Renal pelvis (tissue), 1 donor: ENCODE measurements at regions not wholly inside any gene's neighbourhood (a gene's known extent, or its start where the extent isn't known, plus 50 kb on each side); places are given as distances from the start of the nearest gene placed in this dataset.
"Not testable (repeated sequence)": the region's sequence is repeated elsewhere in the genome, so short reads cannot be mapped to it uniquely, and the experiment has no call there.

Experiments
- DNase-seq: peaks from one replicate; pipeline ENCODE4 v3.0.0-alpha.2; 2013

GRCh38 chr1:157460381-157460780, 91.9 kb downstream of the FCRL5 start:
- no peak for DNase-seq

- no peak for DNase-seq
Observed at GRCh38 chr1:157457279-157457678, 95.0 kb downstream of the FCRL5 start.

- no peak for DNase-seq
Observed at GRCh38 chr1:157455318-157455717, 97.0 kb downstream of the FCRL5 start.

GRCh38 chr1:157450106-157450505, 102.2 kb downstream of the FCRL5 start:
- no peak for DNase-seq

GRCh38 chr1:157448636-157449035, 103.7 kb downstream of the FCRL5 start:
- no peak for DNase-seq

GRCh38 chr1:157446356-157446755, 106.0 kb downstream of the FCRL5 start:
- DNase-seq = not testable (repeated sequence)

GRCh38 chr1:157445616-157446140, 106.6 kb downstream of the FCRL5 start:
- not testable (repeated sequence) for DNase-seq

- DNase-seq = no peak
Observed at GRCh38 chr1:157442065-157442464, 110.2 kb downstream of the FCRL5 start.

- DNase-seq = no peak
Observed at GRCh38 chr1:157439302-157439954, 112.9 kb downstream of the FCRL5 start.

GRCh38 chr1:157438613-157439012, 113.7 kb downstream of the FCRL5 start:
- no peak for DNase-seq

GRCh38 chr1:157438146-157438545, 114.2 kb downstream of the FCRL5 start:
- DNase-seq = no peak

GRCh38 chr1:157437296-157437695, 115.0 kb downstream of the FCRL5 start:
- no peak for DNase-seq

GRCh38 chr1:157431751-157432150, 120.6 kb downstream of the FCRL5 start:
- no peak for DNase-seq

GRCh38 chr1:157429601-157430240, 122.6 kb downstream of the FCRL5 start:
- DNase-seq = no peak

- DNase-seq = not testable (repeated sequence)
Observed at GRCh38 chr1:157423764-157424163, 128.6 kb downstream of the FCRL5 start.

GRCh38 chr1:157419845-157420542, 132.3 kb downstream of the FCRL5 start:
- DNase-seq = no peak

GRCh38 chr1:157418659-157419058, 133.7 kb downstream of the FCRL5 start:
- DNase-seq = no peak

- DNase-seq = no peak
Observed at GRCh38 chr1:157418231-157418630, 134.1 kb downstream of the FCRL5 start.

- DNase-seq = no peak
Observed at GRCh38 chr1:157415661-157416060, 136.7 kb downstream of the FCRL5 start.

- no peak for DNase-seq
Observed at GRCh38 chr1:157412308-157412707, 140.0 kb downstream of the FCRL5 start.

GRCh38 chr1:157411769-157412168, 140.5 kb downstream of the FCRL5 start:
- no peak for DNase-seq

GRCh38 chr1:157411064-157411463, 141.3 kb downstream of the FCRL5 start:
- DNase-seq = no peak

- no peak for DNase-seq
Observed at GRCh38 chr1:157410457-157410856, 141.9 kb downstream of the FCRL5 start.
